ENCODE measurements at regions not wholly inside any gene's neighbourhood (a gene's known extent, or its start where the extent isn't known, plus 50 kb on each side); places are given as distances from the start of the nearest gene placed in this dataset.

- no peaks in the 10 kb centered on the region for H3K36me3 ChIP-seq (ENCODE audit: control insufficient read depth, insufficient read depth, low read length)
- no peaks in the 10 kb centered on the region for H3K4me1 ChIP-seq (ENCODE audit: control insufficient read depth, insufficient read depth, low read length)
- WGBS (ENCODE audit: insufficient coverage) = 100% methylated on average over 1 of the region's 1 CpG
- H3K4me3 ChIP-seq (ENCODE audit: low read depth, low read length) = no peak overlapping the region
- DNase-seq (ENCODE audit: low read depth in 4 of 6, low spot score in 6 of 6) = no peak
- H3K27me3 ChIP-seq (ENCODE audit: control insufficient read depth, insufficient read depth, low read length) = no peaks in the 10 kb centered on the region
- no peaks in the 10 kb centered on the region for H3K9me3 ChIP-seq (ENCODE audit: control insufficient read depth, insufficient read depth, low read length)
- H3K27ac ChIP-seq (ENCODE audit: low read depth, low read length) = no peak overlapping the region
Observed at GRCh38 chr4:34091451-34091850, 2152.9 kb downstream of the ARAP2 start.

- H3K4me3 ChIP-seq (ENCODE audit: low read depth, low read length) = no peak overlapping the region
- no peaks in the 10 kb centered on the region for H3K4me1 ChIP-seq (ENCODE audit: control insufficient read depth, insufficient read depth, low read length)
- no peaks in the 10 kb centered on the region for H3K36me3 ChIP-seq (ENCODE audit: control insufficient read depth, insufficient read depth, low read length)
- no peak for DNase-seq (ENCODE audit: low read depth in 4 of 6, low spot score in 6 of 6)
- H3K27ac ChIP-seq (ENCODE audit: low read depth, low read length) = no peak overlapping the region
- H3K9me3 ChIP-seq (ENCODE audit: control insufficient read depth, insufficient read depth, low read length) = no peaks in the 10 kb centered on the region
- no peaks in the 10 kb centered on the region for H3K27me3 ChIP-seq (ENCODE audit: control insufficient read depth, insufficient read depth, low read length)
Observed at GRCh38 chr4:34094114-34094513, 2150.2 kb downstream of the ARAP2 start.

GRCh38 chr4:34105311-34105710 is 2139.0 kb downstream of the ARAP2 start:
- Histone ChIP-seq H3K27ac (ENCODE audit: low read depth, low read length) (no peak overlapping the region), H3K4me3 (ENCODE audit: low read depth, low read length) (no peak overlapping the region), H3K36me3 (ENCODE audit: control insufficient read depth, insufficient read depth, low read length) (no peaks in the 10 kb centered on the region), H3K9me3 (ENCODE audit: control insufficient read depth, insufficient read depth, low read length) (no peaks in the 10 kb centered on the region), H3K27me3 (ENCODE audit: control insufficient read depth, insufficient read depth, low read length) (no peaks in the 10 kb centered on the region), H3K4me1 (ENCODE audit: control insufficient read depth, insufficient read depth, low read length) (no peaks in the 10 kb centered on the region)
- DNase-seq (ENCODE audit: low read depth in 4 of 6, low spot score in 6 of 6) = no peak
- no CpG with 5 or more reads among the region's 1 CpG for WGBS (ENCODE audit: insufficient coverage)

- Histone ChIP-seq H3K9me3 (ENCODE audit: control insufficient read depth, insufficient read depth, low read length) (no peaks in the 10 kb centered on the region), H3K4me1 (ENCODE audit: control insufficient read depth, insufficient read depth, low read length) (no peaks in the 10 kb centered on the region), H3K36me3 (ENCODE audit: control insufficient read depth, insufficient read depth, low read length) (no peaks in the 10 kb centered on the region), H3K27ac (ENCODE audit: low read depth, low read length) (no peak overlapping the region), H3K4me3 (ENCODE audit: low read depth, low read length) (no peak overlapping the region), H3K27me3 (ENCODE audit: control insufficient read depth, insufficient read depth, low read length) (no peaks in the 10 kb centered on the region)
- peak in 1 of 6 donors; percentile 20 for DNase-seq (ENCODE audit: low read depth in 4 of 6, low spot score in 6 of 6)
Observed at GRCh38 chr4:34108391-34108790, 2135.9 kb downstream of the ARAP2 start.

GRCh38 chr4:34112573-34112972 is 2131.7 kb downstream of the ARAP2 start:
- no CpG with 5 or more reads among the region's 2 CpGs for WGBS (ENCODE audit: insufficient coverage)
- Histone ChIP-seq H3K27ac (ENCODE audit: low read depth, low read length) (no peak overlapping the region), H3K9me3 (ENCODE audit: control insufficient read depth, insufficient read depth, low read length) (no peaks in the 10 kb centered on the region), H3K4me1 (ENCODE audit: control insufficient read depth, insufficient read depth, low read length) (no peaks in the 10 kb centered on the region), H3K27me3 (ENCODE audit: control insufficient read depth, insufficient read depth, low read length) (no peaks in the 10 kb centered on the region), H3K4me3 (ENCODE audit: low read depth, low read length) (no peak overlapping the region), H3K36me3 (ENCODE audit: control insufficient read depth, insufficient read depth, low read length) (no peaks in the 10 kb centered on the region)
- no peak for DNase-seq (ENCODE audit: low read depth in 4 of 6, low spot score in 6 of 6)

GRCh38 chr4:34138385-34138784 is 2105.9 kb downstream of the ARAP2 start:
- DNase-seq (ENCODE audit: low read depth in 4 of 6, low spot score in 6 of 6) = no peak

GRCh38 chr4:34139346-34139745 is 2105.0 kb downstream of the ARAP2 start:
- Histone ChIP-seq H3K4me3 (ENCODE audit: low read depth, low read length) (no peak overlapping the region), H3K36me3 (ENCODE audit: control insufficient read depth, insufficient read depth, low read length) (no peaks in the 10 kb centered on the region), H3K27me3 (ENCODE audit: control insufficient read depth, insufficient read depth, low read length) (no peaks in the 10 kb centered on the region), H3K4me1 (ENCODE audit: control insufficient read depth, insufficient read depth, low read length) (no peaks in the 10 kb centered on the region), H3K9me3 (ENCODE audit: control insufficient read depth, insufficient read depth, low read length) (no peaks in the 10 kb centered on the region), H3K27ac (ENCODE audit: low read depth, low read length) (no peak overlapping the region)
- no peak for DNase-seq (ENCODE audit: low read depth in 4 of 6, low spot score in 6 of 6)

More at GRCh38 chr4:34138385-34138784, 2105.9 kb downstream of the ARAP2 start:
- Histone ChIP-seq H3K4me3 (ENCODE audit: low read depth, low read length) (no peak overlapping the region), H3K27me3 (ENCODE audit: control insufficient read depth, insufficient read depth, low read length) (no peaks in the 10 kb centered on the region), H3K36me3 (ENCODE audit: control insufficient read depth, insufficient read depth, low read length) (no peaks in the 10 kb centered on the region), H3K27ac (ENCODE audit: low read depth, low read length) (no peak overlapping the region), H3K4me1 (ENCODE audit: control insufficient read depth, insufficient read depth, low read length) (no peaks in the 10 kb centered on the region), H3K9me3 (ENCODE audit: control insufficient read depth, insufficient read depth, low read length) (no peaks in the 10 kb centered on the region)
- WGBS (ENCODE audit: insufficient coverage) = no CpG with 5 or more reads among the region's 2 CpGs

- 90% methylated on average over 1 of the region's 2 CpGs for WGBS (ENCODE audit: insufficient coverage)
- Histone ChIP-seq H3K27ac (ENCODE audit: low read depth, low read length) (no peak overlapping the region), H3K9me3 (ENCODE audit: control insufficient read depth, insufficient read depth, low read length) (no peaks in the 10 kb centered on the region), H3K4me3 (ENCODE audit: low read depth, low read length) (no peak overlapping the region), H3K36me3 (ENCODE audit: control insufficient read depth, insufficient read depth, low read length) (no peaks in the 10 kb centered on the region), H3K4me1 (ENCODE audit: control insufficient read depth, insufficient read depth, low read length) (no peaks in the 10 kb centered on the region), H3K27me3 (ENCODE audit: control insufficient read depth, insufficient read depth, low read length) (no peaks in the 10 kb centered on the region)
- DNase-seq (ENCODE audit: low read depth in 4 of 6, low spot score in 6 of 6) = no peak
Observed at GRCh38 chr4:34148322-34148908, 2095.9 kb downstream of the ARAP2 start.

- H3K36me3 ChIP-seq (ENCODE audit: control insufficient read depth, insufficient read depth, low read length) = no peaks in the 10 kb centered on the region
- no peaks in the 10 kb centered on the region for H3K9me3 ChIP-seq (ENCODE audit: control insufficient read depth, insufficient read depth, low read length)
- no peak overlapping the region for H3K4me3 ChIP-seq (ENCODE audit: low read depth, low read length)
- H3K4me1 ChIP-seq (ENCODE audit: control insufficient read depth, insufficient read depth, low read length) = no peaks in the 10 kb centered on the region
- no peaks in the 10 kb centered on the region for H3K27me3 ChIP-seq (ENCODE audit: control insufficient read depth, insufficient read depth, low read length)
- no peak for DNase-seq (ENCODE audit: low read depth in 4 of 6, low spot score in 6 of 6)
- H3K27ac ChIP-seq (ENCODE audit: low read depth, low read length) = no peak overlapping the region
Observed at GRCh38 chr4:34157547-34157946, 2086.8 kb downstream of the ARAP2 start.

- no peak overlapping the region for H3K27ac ChIP-seq (ENCODE audit: low read depth, low read length)
- no peaks in the 10 kb centered on the region for H3K4me1 ChIP-seq (ENCODE audit: control insufficient read depth, insufficient read depth, low read length)
- H3K4me3 ChIP-seq (ENCODE audit: low read depth, low read length) = no peak overlapping the region
- no peak for DNase-seq (ENCODE audit: low read depth in 4 of 6, low spot score in 6 of 6)
- H3K36me3 ChIP-seq (ENCODE audit: control insufficient read depth, insufficient read depth, low read length) = no peaks in the 10 kb centered on the region
- no peaks in the 10 kb centered on the region for H3K9me3 ChIP-seq (ENCODE audit: control insufficient read depth, insufficient read depth, low read length)
- 100% methylated on average over 1 of the region's 1 CpG for WGBS (ENCODE audit: insufficient coverage)
- H3K27me3 ChIP-seq (ENCODE audit: control insufficient read depth, insufficient read depth, low read length) = no peaks in the 10 kb centered on the region
Observed at GRCh38 chr4:34158878-34159277, 2085.4 kb downstream of the ARAP2 start.
